H1 (cell line): ENCODE measurements at regions not wholly inside any gene's neighbourhood (a gene's known extent, or its start where the extent isn't known, plus 50 kb on each side); places are given as distances from the start of the nearest gene placed in this dataset.

ENCODE experiments used
- CTCF ChIA-PET: fragments of 300-600 bp; sonication (Branson Sonifier 250); formaldehyde crosslinking; loops from one replicate; lab custom pipeline; 2021; ENCODE audit not compliant: partially characterized antibody; lab: Charles Lee
- POLR2A ChIA-PET: fragments of 300-600 bp; sonication (Branson Sonifier 250); formaldehyde crosslinking; loops from one replicate; lab custom pipeline; 2021; ENCODE audit warnings: inconsistent platforms; ENCODE audit not compliant: partially characterized antibody; lab: Charles Lee
- DNase-seq, 2 experiments: peaks; one replicate each; pipeline versions ENCODE4 v3.0.0 to v3.0.0-alpha.2; 2010 to 2022; ENCODE audit warnings: low spot score in 2 of 2, low read depth in 1 of 2, mixed read lengths in 1 of 2
- FAIRE-seq: peaks from 2 replicates; lab custom pipeline; 2011; peaks lifted over from hg19 to GRCh38; lab: Jason Lieb, UNC
- H2AFZ ChIP-seq: 2 replicates; pipeline ENCODE4 v1.8.1; 2012; ENCODE audit warnings: low read length, inconsistent platforms
- H2AK5ac ChIP-seq: 2 replicates; pipeline ENCODE4 v1.6.1; 2013; ENCODE audit warnings: low read depth, low read length
- H2BK120ac ChIP-seq: replicated peaks from 2 replicates; pipeline ENCODE3; 2013; ENCODE audit warnings: low read depth, low read length, inconsistent platforms
- H2BK12ac ChIP-seq: 2 replicates; pipeline ENCODE4 v1.6.1; 2013; ENCODE audit warnings: low read depth, low read length
- H2BK15ac ChIP-seq: 2 replicates; pipeline ENCODE4 v1.6.1; 2013; ENCODE audit warnings: low read length
- H2BK20ac ChIP-seq: 2 replicates; pipeline ENCODE4 v1.6.1; 2013; ENCODE audit warnings: low read length
- H2BK5ac ChIP-seq: 2 replicates; pipeline ENCODE4 v1.6.1; 2013; ENCODE audit warnings: low read depth, low read length
- H3K14ac ChIP-seq: 2 replicates; pipeline ENCODE4 v1.6.1; 2013; ENCODE audit warnings: inconsistent platforms; ENCODE audit not compliant: insufficient read length
- H3K18ac ChIP-seq: 2 replicates; pipeline ENCODE4 v1.6.1; 2013; ENCODE audit warnings: low read length; ENCODE audit errors: extremely low read depth
- H3K23ac ChIP-seq: 2 replicates; pipeline ENCODE4 v1.6.1; 2013; ENCODE audit warnings: inconsistent platforms; ENCODE audit not compliant: insufficient read length
- H3K23me2 ChIP-seq: 2 replicates; pipeline ENCODE4 v1.6.1; 2013; ENCODE audit warnings: low read depth, low read length
- H3K27ac ChIP-seq: 2 replicates; pipeline ENCODE4 v1.6.1; 2011; ENCODE audit warnings: low read depth, low read length, inconsistent platforms
- H3K27me3 ChIP-seq, 4 experiments: replicated peaks in 1 of 4; 1 replicate in 1 of 4; 2 replicates in 3 of 4; pipeline versions ENCODE4 v1.6.1 to v1.8.1; 2011 to 2013; ENCODE audit warnings: low read length in 3 of 4, mild to moderate bottlenecking in 3 of 4, inconsistent platforms in 2 of 4, mixed read lengths in 2 of 4, moderate library complexity in 1 of 4; ENCODE audit not compliant: control insufficient read depth in 3 of 4, insufficient read depth in 3 of 4; ENCODE audit errors: extremely low read depth in 1 of 4
- H3K36me3 ChIP-seq, 4 experiments: 2 replicates each; pipeline versions ENCODE4 v1.6.1 to v1.8.1; 2011 to 2013; ENCODE audit warnings: mild to moderate bottlenecking in 4 of 4, low read length in 3 of 4, moderate library complexity in 2 of 4, control low read depth in 1 of 4, inconsistent platforms in 1 of 4; ENCODE audit not compliant: insufficient read depth in 4 of 4, control insufficient read depth in 2 of 4
- H3K4ac ChIP-seq: replicated peaks from 2 replicates; pipeline ENCODE3; 2013; ENCODE audit warnings: low read length, low read depth, mixed read lengths, inconsistent platforms; ENCODE audit not compliant: insufficient read length
- H3K4me1 ChIP-seq, 4 experiments: replicated peaks in 1 of 4; 1 replicate in 1 of 4; 2 replicates in 3 of 4; pipeline versions ENCODE4 v1.6.1 to v1.8.1; 2011 to 2013; ENCODE audit warnings: low read length in 3 of 4, inconsistent platforms in 2 of 4, mixed read lengths in 1 of 4; ENCODE audit not compliant: insufficient read depth in 4 of 4, control insufficient read depth in 3 of 4
- H3K4me2 ChIP-seq, 2 experiments: 2 replicates each; pipeline versions ENCODE4 v1.6.1 to v1.8.1; 2011 to 2013; ENCODE audit warnings: low read depth in 2 of 2, low read length in 2 of 2, control low read depth in 1 of 2, inconsistent platforms in 1 of 2, mild to moderate bottlenecking in 1 of 2; ENCODE audit not compliant: insufficient read depth in 1 of 2
- H3K4me3 ChIP-seq, 4 experiments: fragments of 200-600, 300-600 bp in 1 of 4; sonication (generic), shearing (Covaris generic), sonication (Bioruptor Twin) in 1 of 4; 2 replicates each; pipeline versions ENCODE4 v1.5.1 to v1.8.1; 2011 to 2016; ENCODE audit warnings: low read length in 4 of 4, low read depth in 3 of 4, control low read depth in 2 of 4, inconsistent platforms in 2 of 4, mild to moderate bottlenecking in 2 of 4, mixed read lengths in 1 of 4, moderate library complexity in 1 of 4; ENCODE audit not compliant: insufficient read depth in 2 of 4; ENCODE audit errors: extremely low read depth in 1 of 4
- H3K56ac ChIP-seq: replicated peaks from 2 replicates; pipeline ENCODE3; 2013; ENCODE audit warnings: low read depth, mild to moderate bottlenecking, mixed read lengths, low read length, inconsistent platforms; ENCODE audit not compliant: insufficient read length
- H3K79me1 ChIP-seq: 2 replicates; pipeline ENCODE4 v1.6.1; 2013; ENCODE audit warnings: low read depth, low read length, control low read depth
- H3K79me2 ChIP-seq, 2 experiments: 2 replicates each; pipeline versions ENCODE4 v1.6.1 to v1.8.1; 2012 to 2013; ENCODE audit warnings: low read length in 2 of 2, mild to moderate bottlenecking in 2 of 2, inconsistent platforms in 1 of 2; ENCODE audit not compliant: insufficient read depth in 2 of 2, control insufficient read depth in 1 of 2
- H3K9ac ChIP-seq, 4 experiments: replicated peaks in 1 of 4; 1 replicate in 1 of 4; 2 replicates in 3 of 4; pipeline versions ENCODE4 v1.6.1 to v1.8.1; 2011 to 2013; ENCODE audit warnings: low read depth in 3 of 4, low read length in 3 of 4, control low read depth in 2 of 4, mild to moderate bottlenecking in 2 of 4, moderate library complexity in 2 of 4, inconsistent platforms in 1 of 4; ENCODE audit errors: extremely low read depth in 1 of 4
- H3K9me3 ChIP-seq, 2 experiments: 2 replicates each; pipeline versions ENCODE4 v1.6.1 to v1.8.1; 2012 to 2013; ENCODE audit warnings: mild to moderate bottlenecking in 2 of 2, moderate library complexity in 2 of 2, control low read depth in 1 of 2, inconsistent platforms in 1 of 2, low read depth in 1 of 2, low read length in 1 of 2, mixed read lengths in 1 of 2; ENCODE audit not compliant: insufficient read depth in 2 of 2
- H4K20me1 ChIP-seq, 2 experiments: replicated peaks in 1 of 2; 2 replicates each; pipeline versions ENCODE3 to v1.8.1; 2011 to 2013; ENCODE audit warnings: inconsistent platforms in 2 of 2, low read length in 2 of 2, mild to moderate bottlenecking in 1 of 2; ENCODE audit not compliant: insufficient read depth in 2 of 2, control insufficient read depth in 1 of 2
- H4K5ac ChIP-seq: 2 replicates; pipeline ENCODE4 v1.6.1; 2013; ENCODE audit warnings: low read length, low read depth, mixed read lengths, inconsistent platforms; ENCODE audit not compliant: insufficient read length
- H4K8ac ChIP-seq: 2 replicates; pipeline ENCODE4 v1.8.0; 2013; ENCODE audit warnings: mild to moderate bottlenecking, moderate library complexity, low read length, inconsistent platforms; ENCODE audit not compliant: insufficient read depth; ENCODE audit errors: extremely low read depth
- H4K91ac ChIP-seq: replicated peaks from 2 replicates; pipeline ENCODE3; 2013; ENCODE audit warnings: low read length, mixed read lengths, inconsistent platforms; ENCODE audit not compliant: insufficient read length
- ASH2L ChIP-seq: fragments of 200-600, 300-600 bp; sonication (generic); IDR thresholded peaks from one replicate; pipeline ENCODE4 v1.7.1; 2017; ENCODE audit warnings: low read length
- CBX8 ChIP-seq: fragments of 300-800, 300-1000 bp; sonication (generic); IDR thresholded peaks from 2 replicates; pipeline ENCODE4 v1.7.1; 2016; ENCODE audit warnings: low read depth, low read length, borderline replicate concordance
- CEBPB ChIP-seq: IDR thresholded peaks from 2 replicates; pipeline ENCODE4 v1.6.1; 2012; ENCODE audit warnings: low read depth, low read length
- CTBP2 ChIP-seq: IDR thresholded peaks from 2 replicates; pipeline ENCODE4 v1.7.0; 2011; ENCODE audit warnings: borderline replicate concordance, mild to moderate bottlenecking, moderate library complexity, mixed read lengths, low read length; ENCODE audit not compliant: insufficient read depth, insufficient read length
- EGR1 ChIP-seq: IDR thresholded peaks from 2 replicates; pipeline ENCODE4 v1.6.1; 2011; ENCODE audit warnings: low read depth, low read length, borderline replicate concordance
- EP300 ChIP-seq, 2 experiments: IDR thresholded peaks; 1 replicate in 1 of 2; 2 replicates in 1 of 2; pipeline ENCODE4 v1.6.1; 2011 to 2012; ENCODE audit warnings: low read depth in 2 of 2, low read length in 2 of 2, mild to moderate bottlenecking in 2 of 2, borderline replicate concordance in 1 of 2, inconsistent platforms in 1 of 2, moderate library complexity in 1 of 2
- HDAC2 ChIP-seq, 2 experiments: fragments of 300-600 bp in 1 of 2; sonication (generic) in 1 of 2; IDR thresholded peaks; 2 replicates each; pipeline ENCODE4 v1.6.1; 2011 to 2012; ENCODE audit warnings: low read depth in 2 of 2, low read length in 2 of 2, mild to moderate bottlenecking in 2 of 2, moderate library complexity in 2 of 2, borderline replicate concordance in 1 of 2, inconsistent platforms in 1 of 2
- SIRT6 ChIP-seq: IDR thresholded peaks from one replicate; pipeline ENCODE4 v1.7.1; 2012; ENCODE audit warnings: low read length, inconsistent platforms
- SIX5 ChIP-seq: IDR thresholded peaks from 2 replicates; pipeline ENCODE4 v1.6.1; 2011; ENCODE audit warnings: mild to moderate bottlenecking, low read depth, low read length
- SP1 ChIP-seq: IDR thresholded peaks from 2 replicates; pipeline ENCODE4 v1.6.1; 2011; ENCODE audit warnings: low read depth, low read length
- TEAD4 ChIP-seq: IDR thresholded peaks from 2 replicates; pipeline ENCODE4 v1.6.1; 2012; ENCODE audit warnings: low read depth, low read length, inconsistent platforms, mixed read lengths
- WGBS, 2 experiments: shearing (Covaris generic) in 1 of 2; methylation state at CpG; one replicate each; pipeline versions ENCODE4 v1.1.6 to v1.1.7; 2013 to 2015; ENCODE audit warnings: low lambda C conversion rate in 2 of 2, mixed read lengths in 2 of 2, inconsistent platforms in 1 of 2, low coverage in 1 of 2, missing lambda C conversion rate in 1 of 2; ENCODE audit not compliant: insufficient replicate concordance in 2 of 2, insufficient coverage in 1 of 2, insufficient read length in 1 of 2; ENCODE audit errors: extremely low coverage in 1 of 2, missing lambda C conversion rate in 1 of 2; 5-methylcytosine and 5-hydroxymethylcytosine counted together
- TF ChIP-seq, protein P1 (sequence below): IDR thresholded peaks from 2 replicates; pipeline ENCODE4 v1.6.1; 2012; ENCODE audit warnings: inconsistent platforms

- FAIRE-seq (no peak), DNase-seq (peak in 1 of 2 experiments; percentile 55)
- POLR2A ChIA-PET: no interaction called here
- no peak overlapping the region for H3K4ac ChIP-seq
- no peak overlapping the region for H2AK5ac ChIP-seq
- no peak overlapping the region for H4K91ac ChIP-seq
- TF ChIP-seq TEAD4: peak; percentile 54; the same call in 1 of the 2 replicates
- TF ChIP-seq EGR1: peak; percentile 100
- TF ChIP-seq CTBP2: no peak
- TF ChIP-seq SIX5: no peak
- TF ChIP-seq SIRT6: no peak
- TF ChIP-seq, protein P1, sequence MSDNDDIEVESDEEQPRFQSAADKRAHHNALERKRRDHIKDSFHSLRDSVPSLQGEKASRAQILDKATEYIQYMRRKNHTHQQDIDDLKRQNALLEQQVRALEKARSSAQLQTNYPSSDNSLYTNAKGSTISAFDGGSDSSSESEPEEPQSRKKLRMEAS: 0 out of 2 replicates have a peak, but pooled peaks have one; percentile 8
- TF ChIP-seq CBX8: no peak
- 0 out of 4 replicates have a peak, but pooled peaks of 1 of the 2 experiments have one; percentile 52 for TF ChIP-seq HDAC2 (IDR thresholded peaks at IDR 0.05; ENCODE audit: borderline replicate concordance in 1 of 2, low read depth in 2 of 2, low read length in 2 of 2)
- peak; percentile 40 for TF ChIP-seq ASH2L
- peak; percentile 74 for TF ChIP-seq SP1
- TF ChIP-seq EP300 (IDR thresholded peaks at IDR 0.05; ENCODE audit: borderline replicate concordance in 1 of 2, low read depth in 2 of 2, low read length in 2 of 2): peak in 1 of 2 experiments; percentile 42; a peak in 1 of 3 replicates
- peak; percentile 80 for TF ChIP-seq CEBPB
- H2BK20ac ChIP-seq: no peak overlapping the region
- H2BK120ac ChIP-seq: no peak overlapping the region
- peak overlapping the region; percentile 31 for H4K5ac ChIP-seq
- no peaks in the 10 kb centered on the region for H4K20me1 ChIP-seq
- no peak overlapping the region; a peak in 1 of 8 replicates for H3K4me3 ChIP-seq
- 0 out of 7 replicates have a peak, but pooled peaks cover 0 to 3% (median 0%) of the 10 kb centered on the region in 4 experiments for H3K27me3 ChIP-seq
- 0 out of 2 replicates have a peak overlapping the region, but pooled peaks have one; percentile 50 for H2BK12ac ChIP-seq
- no peak overlapping the region for H3K23ac ChIP-seq
- CTCF ChIA-PET: interaction anchor here (16.0 kb wide), 1 partner anchor 10 kb away, joined by 330 read pairs; no protein-coding TSS in a partner anchor
- H3K27ac ChIP-seq: no peak overlapping the region
- H3K9ac ChIP-seq: no peak overlapping the region
- H3K18ac ChIP-seq: no peak overlapping the region
- H4K8ac ChIP-seq: no peak overlapping the region
- no peak overlapping the region for H3K14ac ChIP-seq
- 0 out of 2 replicates have a peak overlapping the region, but pooled peaks have one; percentile 0 for H2AFZ ChIP-seq
- H3K9me3 ChIP-seq: no peaks in the 10 kb centered on the region
- no peak overlapping the region for H3K56ac ChIP-seq
- H3K36me3 ChIP-seq: no peaks in the 10 kb centered on the region
- 13% methylated on average over 1 of the region's 6 CpGs; no CpG with 5 or more reads in 1 of the 2 experiments for WGBS, 2 experiments
- peak overlapping the region; percentile 40; the same call in 1 of the 2 replicates for H2BK15ac ChIP-seq
- no peaks in the 10 kb centered on the region for H3K79me2 ChIP-seq
- no peak overlapping the region for H2BK5ac ChIP-seq
- H3K4me2 ChIP-seq: peak overlapping the region; percentile 2 to 38; a peak in 1 of 4 replicates
- H3K79me1 ChIP-seq: no peaks in the 10 kb centered on the region
- H3K23me2 ChIP-seq: 0 out of 2 replicates have a peak, but pooled peaks cover 2% of the 10 kb centered on the region
- peaks cover 2 to 4% (median 3%) of the 10 kb centered on the region in 4 experiments; a peak in 4 of 7 replicates for H3K4me1 ChIP-seq
Observed at GRCh38 chr2:106575955-106576354, 88.8 kb downstream of the CD8B2 start.
